ENCODE measurements at regions not wholly inside any gene's neighbourhood (a gene's known extent, or its start where the extent isn't known, plus 50 kb on each side); places are given as distances from the start of the nearest gene placed in this dataset.
A peak's percentile ranks its signal among the peaks of the same experiment; 100 is the strongest.

DNA sequence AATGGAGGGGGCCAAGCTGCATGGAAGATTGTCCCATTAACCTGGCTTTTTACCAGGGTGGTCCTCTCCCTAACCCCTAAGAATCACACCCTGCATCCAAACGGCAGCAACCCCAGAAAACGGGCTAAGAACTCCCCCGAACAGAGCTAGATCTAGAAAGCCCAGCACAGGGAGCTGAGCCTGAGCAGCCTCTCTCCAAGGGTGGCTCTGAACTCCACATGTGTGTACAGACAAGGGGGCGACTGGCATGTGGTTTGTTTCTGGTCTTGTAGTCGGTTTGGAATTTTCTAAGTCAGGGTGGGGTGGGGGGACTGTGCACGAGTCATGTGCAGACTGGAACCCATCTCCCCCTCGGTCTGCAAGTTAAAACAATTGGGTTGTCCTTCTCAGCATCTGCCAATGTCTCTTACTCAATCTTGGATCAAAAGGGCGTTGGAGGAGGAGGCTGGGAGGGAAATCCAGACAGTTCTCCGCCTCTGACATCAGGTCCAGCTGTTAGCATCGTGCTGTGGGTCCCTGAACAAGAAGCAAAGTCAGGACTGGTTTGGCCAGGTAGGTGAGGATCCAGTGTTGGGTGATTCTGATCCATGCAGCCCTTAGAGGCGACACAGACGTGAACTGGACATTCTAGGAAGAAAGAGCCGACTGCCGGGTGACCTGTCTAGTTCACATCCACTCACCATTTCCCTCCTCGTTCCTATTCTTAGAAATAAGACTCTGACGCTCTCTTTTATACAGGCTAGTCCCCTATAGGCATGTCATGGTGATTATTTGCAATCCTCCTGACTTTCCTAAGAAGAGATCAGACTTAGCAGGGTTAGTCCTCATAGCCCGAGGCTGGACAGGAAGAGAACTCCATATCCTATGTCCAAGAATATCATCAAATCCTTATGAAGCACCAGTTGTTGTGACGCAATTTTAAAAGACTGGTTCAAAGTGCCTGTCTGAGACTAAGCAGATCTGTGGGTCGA lies 381.8 kb downstream of the SOX9 start:
- peak; percentile 64 for DNase-seq

DNA sequence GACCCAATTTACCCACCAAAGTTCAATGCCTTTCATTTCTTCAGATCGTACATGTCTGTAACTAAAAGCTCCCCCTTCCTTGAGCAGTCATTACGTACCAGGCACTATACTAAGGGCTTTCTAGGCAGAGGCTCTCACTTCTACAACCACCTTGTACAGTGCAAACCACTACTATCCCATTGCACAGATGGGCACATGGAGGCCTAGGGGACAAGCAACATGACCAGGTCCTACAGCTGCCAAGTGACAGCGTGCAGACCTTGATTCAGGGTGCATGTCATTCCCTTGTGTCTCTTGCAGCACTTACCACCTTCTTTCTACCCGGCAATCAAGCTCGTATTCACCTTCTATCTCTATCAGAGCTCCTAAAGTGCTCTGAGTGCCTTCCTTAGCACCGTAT lies 382.7 kb downstream of the SOX9 start:
- no peak for DNase-seq

DNA sequence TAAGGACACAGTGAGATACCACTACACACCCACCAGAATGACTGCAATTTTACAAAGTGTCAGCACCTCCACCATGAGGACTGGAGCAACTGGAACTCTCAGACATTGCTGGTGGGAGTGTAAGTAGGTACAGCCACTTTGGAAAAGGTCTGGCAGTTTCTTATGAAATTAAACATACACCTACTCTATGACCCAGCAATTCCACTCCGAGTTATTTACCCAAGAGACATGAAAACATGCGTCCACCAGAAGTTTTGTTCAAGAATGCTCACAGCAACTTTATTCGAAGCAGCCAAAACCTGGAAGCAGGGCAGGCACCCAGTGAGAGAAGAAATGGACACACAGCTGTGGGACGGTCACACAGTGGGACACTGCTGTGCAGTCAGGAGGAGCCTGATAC lies 384.0 kb downstream of the SOX9 start:
- no peak for DNase-seq

DNA sequence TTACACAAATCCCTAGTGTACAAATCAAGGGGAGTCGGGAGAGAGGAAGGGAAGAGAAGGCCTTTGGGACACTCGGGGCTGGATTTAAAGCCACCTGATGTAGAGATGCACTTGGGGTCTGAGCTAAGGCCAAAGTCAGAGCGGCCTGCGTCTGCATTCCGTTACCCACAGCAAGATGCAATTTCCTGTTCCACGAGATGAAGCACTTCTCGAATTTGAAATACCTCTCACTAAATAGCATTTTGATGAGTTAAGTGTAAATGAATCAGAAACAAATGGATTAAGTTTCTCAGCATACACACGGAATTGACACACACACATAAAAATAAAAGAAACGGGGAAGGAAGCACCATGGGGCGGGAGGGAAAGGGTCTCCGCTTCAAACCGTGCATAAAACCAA lies 386.0 kb downstream of the SOX9 start:
- DNase-seq, result no peak

DNA sequence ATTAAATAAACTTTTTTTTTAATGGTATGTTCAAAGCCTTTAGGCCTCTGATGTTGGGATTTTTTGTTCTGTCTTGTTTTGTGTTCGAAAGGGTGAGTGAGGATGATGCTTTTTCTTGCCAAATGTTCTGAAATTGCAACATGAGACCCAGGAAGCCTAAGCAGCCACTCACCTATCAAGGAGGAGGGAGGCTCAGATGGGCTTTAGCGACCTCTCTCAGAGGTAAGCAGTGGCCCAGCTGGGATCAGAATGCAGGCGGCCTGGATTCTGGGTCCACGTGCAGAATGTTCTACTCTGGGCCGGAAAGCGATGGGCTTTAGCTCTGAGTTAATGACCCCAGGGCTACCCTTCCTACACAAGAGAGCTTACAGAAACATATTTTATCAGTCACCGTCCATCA lies 386.6 kb downstream of the SOX9 start:
- no peak for DNase-seq

DNA sequence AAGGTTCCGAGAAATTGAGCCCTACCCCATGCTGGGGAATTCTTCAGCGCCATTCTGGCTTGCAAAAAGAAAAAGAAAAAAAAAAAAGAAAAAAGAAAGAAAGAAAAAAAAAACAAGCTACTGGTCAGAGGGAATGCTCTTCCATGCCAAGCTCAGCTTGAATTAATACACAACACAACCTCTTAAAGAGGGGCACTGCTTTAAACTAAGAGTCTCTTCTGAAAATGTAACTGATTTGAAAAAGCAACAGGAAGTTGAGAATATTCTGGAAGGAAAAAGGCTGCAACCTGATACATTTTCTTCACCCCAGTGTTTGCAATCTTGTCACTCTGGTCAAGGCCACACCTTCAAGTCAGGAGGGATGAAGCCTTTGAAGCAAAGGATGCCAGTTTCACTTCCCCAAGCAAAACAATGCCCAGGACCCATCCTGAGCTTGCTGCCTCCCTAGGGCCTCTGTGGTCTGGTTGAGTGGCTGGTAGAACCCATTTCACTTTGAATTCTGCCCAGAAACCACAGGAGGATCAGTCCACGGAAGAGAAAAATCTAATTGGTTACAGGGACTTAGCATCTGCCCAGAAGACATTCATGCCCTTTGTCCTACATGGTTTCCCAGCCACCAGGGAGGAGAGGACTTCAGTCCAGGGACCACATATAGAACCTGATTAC lies 389.7 kb downstream of the SOX9 start:
- DNase-seq, result no peak

DNA sequence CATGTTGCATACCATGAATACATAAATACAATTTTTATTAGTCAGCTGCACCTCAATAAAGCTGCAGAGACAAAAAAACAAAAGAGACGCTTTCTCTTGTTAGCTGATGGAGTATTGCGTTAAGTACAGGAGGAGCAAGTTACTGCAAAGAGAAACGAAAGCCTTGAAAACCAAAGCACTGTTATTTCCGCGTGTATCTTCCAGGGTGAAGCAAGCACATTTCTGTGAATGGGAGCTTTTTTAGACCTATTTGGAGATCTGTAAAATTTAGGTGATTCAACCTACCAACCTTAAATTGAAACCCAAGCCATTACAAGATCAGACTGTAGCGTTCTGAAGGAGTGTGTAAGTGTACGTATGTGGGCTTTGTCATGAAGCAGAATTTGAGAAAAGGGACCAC lies 390.4 kb downstream of the SOX9 start:
- no peak for DNase-seq

DNA sequence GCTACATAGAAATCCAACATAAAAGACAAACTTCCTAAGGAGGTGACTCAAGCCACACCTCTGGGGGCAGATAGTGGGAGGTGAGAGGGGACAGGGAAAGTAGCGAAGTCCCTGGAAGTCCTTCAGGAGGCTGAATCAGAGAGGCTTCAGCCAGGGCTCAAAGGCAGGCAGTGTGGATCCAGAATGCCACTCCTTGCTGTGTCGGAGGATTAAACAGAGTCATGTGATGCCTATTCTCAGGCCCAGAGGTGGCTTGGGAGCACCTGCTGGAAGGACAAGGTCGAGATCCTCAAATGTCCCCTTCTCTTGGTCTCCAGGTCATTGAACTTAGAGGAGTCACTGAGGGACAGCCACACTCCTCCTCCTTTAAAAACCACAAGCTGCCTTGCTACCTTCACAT lies 391.1 kb downstream of the SOX9 start:
- no peak for DNase-seq

DNA sequence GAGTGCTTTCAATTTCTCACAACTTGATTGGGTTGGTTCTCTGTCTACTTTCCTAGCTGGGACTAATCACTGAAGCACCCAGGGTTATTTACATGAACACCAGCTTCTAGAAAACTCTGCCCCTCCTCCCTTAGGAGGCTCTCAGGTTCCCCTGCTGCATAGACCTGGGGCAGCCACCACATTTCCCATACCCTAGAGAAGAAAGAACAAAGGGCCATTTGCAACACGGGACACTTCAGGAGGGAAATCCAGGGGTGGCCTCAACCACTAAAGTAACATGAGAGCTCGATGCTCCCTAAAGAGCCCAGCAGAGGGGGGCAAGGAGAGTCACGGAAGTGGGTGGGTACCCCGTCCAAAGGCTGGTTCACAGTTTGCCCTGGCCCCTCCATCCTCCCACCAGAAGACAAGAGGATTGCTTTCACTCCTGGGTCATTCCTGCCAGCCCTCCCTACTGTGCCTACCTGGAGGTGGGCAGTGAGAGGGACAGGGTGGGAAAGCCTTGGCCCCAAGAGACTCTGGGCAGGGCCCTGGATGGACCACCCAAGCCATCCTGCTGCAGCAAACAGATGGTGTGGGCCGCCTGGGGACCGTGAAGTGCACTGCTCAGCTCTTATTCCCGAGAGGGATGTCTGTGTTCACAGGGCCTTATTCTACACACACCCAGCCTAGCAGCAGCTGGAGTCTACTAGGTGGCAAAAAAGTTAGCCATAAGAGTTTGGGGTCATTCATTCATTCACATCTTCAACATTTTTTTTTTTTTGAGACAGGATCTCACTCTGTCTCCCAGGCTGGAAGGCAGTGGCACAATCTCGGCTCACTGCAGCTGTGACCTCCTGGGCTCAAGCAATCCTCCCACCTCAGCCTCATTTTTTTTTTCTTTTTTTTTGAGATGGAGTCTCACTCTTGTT lies 392.1 kb downstream of the SOX9 start:
- no peak for DNase-seq

DNA sequence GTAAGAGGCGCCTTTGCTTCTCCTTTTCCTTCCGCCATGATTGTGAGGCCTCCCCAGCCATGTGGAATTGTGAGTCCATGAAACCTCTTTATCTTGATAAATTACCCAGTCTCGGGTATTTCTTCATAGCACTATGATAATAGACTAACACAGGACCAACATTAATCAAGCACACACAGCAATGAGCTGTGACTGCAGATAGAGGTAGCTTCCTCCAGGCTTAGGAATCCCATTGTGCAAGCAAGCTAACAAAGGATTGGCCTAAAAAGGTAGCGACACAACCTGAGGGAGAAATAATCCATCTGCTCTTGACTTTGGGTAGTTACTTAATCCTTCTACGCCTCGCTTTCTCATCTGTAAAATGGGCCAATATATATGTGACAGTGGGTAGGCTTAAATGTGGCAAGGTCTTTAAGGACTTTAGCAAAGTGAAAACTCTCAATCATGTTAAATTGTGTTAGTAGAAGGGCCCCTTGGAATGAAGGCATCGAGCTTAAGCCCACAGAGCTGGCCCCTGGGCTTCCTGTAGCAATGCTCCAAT lies 393.6 kb downstream of the SOX9 start:
- no peak for DNase-seq

DNA sequence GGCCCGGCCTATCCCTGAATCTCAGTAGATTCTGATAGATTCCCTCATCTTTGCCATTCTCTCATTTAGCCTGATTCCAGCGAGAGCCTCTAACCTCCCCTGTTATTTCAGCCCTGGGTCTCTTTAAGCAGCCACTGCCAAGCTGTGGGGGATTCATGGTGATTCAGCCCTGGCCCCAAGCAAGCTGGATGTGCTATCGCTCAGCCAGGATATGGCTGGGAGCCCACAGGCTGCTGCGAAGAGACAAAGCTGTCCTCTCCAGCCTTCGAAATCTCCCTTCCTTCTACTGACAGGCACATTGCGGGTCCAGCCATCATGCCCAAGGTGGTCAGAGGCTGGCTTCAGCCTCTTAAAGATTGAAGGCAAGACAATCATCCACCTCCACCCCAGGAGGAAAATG lies 394.1 kb downstream of the SOX9 start:
- no peak for DNase-seq

DNA sequence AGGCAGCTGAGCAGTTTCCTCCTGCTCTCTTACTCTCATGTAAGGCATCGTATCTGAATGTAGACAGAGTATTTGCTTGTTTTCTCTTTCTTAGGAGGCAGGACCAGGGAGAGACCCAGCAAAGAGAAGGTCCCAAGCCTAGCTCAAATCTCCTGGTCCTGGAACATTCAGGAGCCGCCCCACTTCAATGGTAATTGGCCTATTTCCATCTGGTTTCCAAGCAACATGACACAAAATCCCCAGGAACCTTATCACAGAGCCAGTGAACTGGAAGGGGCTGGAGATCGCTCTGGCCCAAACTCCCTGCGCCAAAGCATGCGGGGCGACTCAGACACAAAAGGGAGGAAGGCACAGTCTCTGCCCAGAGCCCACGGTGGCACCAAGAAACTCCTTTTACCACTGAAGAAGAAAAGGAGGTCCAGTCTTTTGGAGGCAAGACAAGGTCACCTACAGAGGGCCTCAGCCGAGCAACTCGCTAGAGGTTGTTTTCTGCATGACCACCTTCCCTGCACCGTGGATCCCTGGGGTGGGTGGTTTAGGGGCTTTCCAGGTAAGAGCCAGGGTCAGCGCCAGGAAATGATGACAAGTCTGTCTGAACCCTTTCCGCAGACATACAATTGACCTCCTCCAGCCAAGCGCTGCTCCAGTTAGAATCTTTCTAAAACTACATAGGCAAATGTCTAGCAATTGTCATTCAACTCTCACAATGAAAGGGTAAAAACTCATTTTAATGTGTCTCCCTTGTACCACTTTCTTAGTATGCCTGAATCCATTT lies 394.7 kb downstream of the SOX9 start:
- DNase-seq, result no peak

DNA sequence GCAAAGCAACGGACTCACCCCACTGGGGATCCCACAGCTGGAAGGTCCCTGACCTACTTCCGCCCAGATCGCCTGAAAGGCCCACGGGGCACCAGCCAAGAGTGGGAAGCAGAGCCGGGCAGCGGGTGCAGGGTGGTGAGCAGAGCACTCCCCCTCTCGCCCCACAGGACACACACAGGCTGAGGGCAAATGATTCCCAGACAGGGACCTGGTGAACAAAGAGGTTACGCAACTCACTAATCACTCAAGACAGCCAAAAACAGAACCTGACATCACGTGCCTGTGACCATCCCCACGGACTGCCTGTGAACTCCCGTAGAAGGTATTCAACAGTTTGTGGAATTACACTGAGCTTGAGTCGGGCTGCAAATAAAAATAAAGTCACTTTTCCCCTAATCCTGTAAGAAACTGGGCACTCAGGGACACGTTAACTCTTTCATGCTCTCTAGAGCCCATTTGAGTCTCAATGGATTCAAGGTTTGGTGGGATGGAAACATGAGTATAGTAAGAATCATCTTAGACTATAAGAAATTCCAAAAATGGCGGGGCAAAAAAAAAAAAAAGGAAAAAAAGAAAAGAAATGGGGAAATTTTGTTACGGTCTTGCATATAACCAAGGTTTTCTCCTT lies 396.1 kb downstream of the SOX9 start:
- DNase-seq, result no peak

DNA sequence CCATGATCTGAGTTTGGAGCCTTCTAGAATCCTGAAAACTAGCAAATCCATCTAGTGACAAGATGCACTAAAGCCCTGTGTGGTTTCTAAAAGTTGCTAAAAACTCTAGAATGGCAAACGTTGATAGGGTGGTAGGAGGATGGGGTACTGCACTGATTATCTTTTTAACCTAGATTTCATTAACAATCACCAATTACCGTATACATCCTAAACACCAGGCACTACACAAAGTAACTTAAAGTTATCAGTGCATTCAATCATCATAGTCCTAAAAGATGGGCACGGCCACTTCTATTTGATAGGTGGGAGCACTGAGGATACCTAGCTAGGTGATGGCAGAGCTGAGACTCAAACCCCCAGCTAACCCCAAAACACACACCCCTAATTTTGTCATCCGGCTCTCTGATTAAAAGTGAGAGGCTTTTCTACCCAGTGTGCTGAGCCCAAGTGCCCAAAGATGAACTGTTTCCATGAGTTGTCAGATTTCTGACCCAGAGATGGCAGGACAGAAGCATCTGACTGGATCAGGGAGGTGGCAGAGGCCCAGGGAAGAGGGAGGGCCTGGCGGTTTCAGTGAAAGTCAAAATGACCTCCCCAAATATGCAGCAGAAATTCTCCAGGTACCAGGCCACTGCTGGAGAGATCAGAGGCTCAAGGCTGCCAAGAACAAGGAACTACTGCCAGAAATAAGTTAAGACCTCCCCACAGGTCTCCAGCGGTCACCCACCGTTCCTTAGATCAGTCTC lies 396.8 kb downstream of the SOX9 start:
- no peak for DNase-seq

DNA sequence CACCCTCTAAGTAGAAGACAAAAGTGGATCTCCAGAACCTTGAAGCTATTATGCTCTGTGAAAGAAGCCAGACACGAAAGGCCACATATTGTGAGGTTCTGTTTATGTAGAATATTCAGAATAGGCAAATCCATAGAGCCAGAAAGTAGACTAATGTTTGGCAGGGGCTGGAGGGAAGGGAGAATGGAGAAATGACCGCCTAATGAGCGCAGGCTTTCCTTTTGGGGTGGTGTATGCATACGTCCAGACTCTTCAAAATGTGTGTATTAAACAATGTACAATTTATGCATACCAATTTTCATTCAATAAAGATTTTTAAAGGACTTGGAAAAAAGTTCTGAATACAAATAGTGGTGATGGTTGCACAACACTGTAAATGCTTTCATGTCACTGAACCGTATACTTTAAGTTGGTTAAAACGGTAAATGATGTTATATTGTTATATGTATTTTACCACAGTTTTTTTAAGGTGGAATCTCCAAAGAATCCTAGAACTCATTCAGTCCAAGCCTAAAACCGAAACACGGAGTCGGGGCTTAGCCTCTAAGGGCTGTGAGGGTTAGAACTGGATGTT lies 397.4 kb downstream of the SOX9 start:
- no peak for DNase-seq

DNA sequence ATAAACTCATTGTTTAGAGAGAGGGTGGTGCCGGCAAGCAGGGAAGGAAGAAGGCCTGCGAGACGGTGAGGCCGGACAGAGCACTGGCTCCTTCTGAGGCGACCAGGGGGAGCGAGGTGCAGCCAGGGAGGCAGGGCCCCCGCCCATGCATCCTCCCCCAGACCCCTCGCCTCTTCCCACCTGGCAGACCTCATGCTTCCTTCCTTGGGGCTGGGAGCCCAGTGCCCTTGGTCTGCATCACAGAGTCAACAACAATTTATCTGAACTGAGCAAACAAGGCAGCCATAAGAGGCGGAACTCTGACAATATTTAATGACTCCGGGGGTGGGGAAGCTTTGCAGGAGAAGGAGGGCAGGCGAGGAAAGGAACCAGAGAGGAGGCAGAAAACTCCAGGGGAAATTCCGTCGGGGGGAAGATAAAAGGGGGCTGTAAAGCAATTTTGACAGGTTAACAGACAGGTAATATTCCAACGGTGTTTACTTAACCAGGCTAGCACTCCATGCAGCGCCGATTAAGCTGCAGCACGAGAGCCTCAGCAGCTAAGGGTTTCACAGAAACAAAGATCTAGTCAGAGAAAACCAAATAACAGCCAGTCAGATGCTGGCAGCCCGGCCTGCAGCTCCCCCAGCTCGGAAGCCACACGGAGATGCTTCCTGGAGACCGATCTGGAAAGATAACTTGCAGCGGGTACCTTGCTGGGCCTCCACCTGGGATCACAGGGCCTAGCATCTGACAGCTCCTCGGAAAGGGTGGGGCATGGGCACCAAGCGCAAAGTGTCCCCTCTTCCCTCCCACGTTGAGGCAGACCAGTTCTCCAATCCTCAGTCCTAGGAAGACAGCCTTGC lies 398.2 kb downstream of the SOX9 start:
- DNase-seq, result no peak

DNA sequence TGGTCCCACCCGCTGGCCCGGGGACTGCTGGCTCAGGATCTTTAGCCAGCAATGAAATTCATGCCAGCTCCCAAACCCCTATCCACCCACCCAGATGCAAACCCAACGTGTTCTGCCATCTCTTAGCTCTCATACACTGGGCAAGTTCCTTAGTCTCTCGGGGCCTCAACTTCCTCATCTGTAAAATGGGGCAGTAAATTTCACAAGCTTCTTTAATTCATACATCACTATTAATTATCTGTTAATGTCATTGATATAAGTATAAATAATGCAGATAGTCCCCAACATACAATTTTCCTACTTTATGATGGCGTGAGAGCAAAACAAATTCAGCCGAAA lies 398.7 kb downstream of the SOX9 start:
- DNase-seq, result no peak

DNA sequence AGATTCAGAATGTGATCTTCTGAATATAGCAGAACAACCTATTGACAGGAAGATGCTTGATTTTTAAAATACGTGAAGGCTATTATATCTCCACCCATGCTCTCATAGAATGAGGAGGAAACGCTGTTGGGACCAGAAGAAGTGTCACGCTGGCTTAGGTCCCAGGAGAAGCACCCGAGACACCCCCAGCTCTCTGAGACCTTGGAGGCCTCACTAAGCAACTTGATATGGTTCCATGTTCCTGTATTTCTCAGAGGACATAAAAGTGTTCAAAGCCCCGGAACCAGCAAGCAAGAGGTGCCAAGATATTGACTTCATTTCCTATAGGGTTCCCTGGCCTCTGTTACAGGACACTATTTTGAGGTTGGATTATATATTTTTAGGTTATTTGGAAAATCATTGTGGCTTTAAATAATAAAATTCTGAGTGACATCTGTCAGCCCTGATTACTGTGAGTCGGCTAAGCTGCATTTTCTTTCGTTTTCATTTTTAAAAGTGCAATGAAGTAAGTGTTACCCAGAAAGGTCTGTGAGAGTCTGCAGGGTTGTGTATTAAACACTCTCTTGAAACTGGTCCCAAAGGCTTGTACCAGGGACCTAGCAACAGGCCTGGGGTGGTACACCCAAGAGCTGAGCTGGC lies 400.0 kb downstream of the SOX9 start:
- no peak for DNase-seq

DNA sequence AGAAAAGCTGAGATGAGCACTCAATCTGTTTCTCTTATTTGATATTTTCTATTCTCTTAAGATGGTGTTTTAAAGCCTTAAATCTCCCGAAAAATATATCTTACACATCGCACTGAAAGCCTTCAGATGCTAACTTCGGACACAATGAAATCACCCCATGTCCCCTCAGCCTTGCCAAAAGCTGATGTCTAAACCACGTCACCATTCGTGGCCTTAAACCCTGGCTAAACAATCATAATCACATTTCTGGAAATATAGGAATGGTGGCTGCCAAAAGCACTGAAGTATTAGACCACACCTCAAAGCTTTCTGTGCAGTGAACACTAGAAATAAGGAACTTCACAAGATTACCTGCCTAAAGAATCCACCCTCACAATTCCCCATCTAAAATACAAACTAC lies 402.7 kb downstream of the SOX9 start:
- no peak for DNase-seq

Measured in skin of body (tissue), 1 donor.